Forelimb muscle (tissue), 1 donor: ENCODE measurements at regions not wholly inside any gene's neighbourhood (a gene's known extent, or its start where the extent isn't known, plus 50 kb on each side); places are given as distances from the start of the nearest gene placed in this dataset.
"Not testable (repeated sequence)": the region's sequence is repeated elsewhere in the genome, so short reads cannot be mapped to it uniquely, and the experiment has no call there.

Experiments
- DNase-seq: peaks from one replicate; pipeline ENCODE4 v3.0.0-alpha.2; 2013; ENCODE audit warnings: low read depth

GRCh38 chr4:159828687-159829086, 725.8 kb downstream of the RAPGEF2 start:
- DNase-seq, result no peak

DNA sequence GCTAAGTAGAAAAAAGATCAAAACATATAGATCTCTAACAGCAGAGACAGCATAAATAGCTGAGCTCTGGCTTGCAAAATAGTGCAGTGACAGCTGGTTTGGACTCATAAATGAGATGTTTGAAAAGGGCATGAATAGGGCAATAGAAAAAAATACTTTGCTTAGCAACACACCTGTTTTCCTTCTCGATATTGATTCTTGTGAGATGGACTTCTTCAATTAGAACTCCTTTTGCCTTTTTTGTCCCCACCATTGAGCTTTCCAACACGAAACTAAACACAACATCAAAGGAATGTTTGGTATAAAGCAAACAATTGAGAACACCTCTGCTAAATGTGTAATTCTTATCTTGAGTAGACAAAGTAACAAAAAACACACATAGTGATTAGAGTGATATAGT, 726.3 kb downstream of the RAPGEF2 start:
- DNase-seq, result no peak

- no peak for DNase-seq
These were observed 734.2 kb downstream of the RAPGEF2 start for GRCh38 chr4:159837071-159837470.

DNA sequence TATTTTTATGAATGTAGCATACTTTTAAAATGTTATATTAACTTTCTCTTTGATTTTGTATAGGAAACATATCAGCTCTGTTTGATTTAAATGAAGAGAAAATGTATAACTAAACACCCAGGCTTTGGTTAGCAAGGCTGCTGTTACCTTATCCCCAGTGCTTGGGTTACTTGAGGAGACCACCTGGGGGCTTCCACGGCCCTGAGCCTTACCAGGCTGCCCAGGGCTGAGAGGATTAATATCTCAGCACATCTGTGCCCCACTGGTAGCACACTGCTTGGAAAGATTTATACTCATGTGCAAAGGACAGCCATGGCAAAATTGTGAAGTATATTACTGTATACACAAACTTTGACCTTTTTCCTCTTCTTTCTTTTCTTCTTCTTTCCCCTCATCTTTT, 752.9 kb downstream of the RAPGEF2 start:
- DNase-seq, result no peak

DNA sequence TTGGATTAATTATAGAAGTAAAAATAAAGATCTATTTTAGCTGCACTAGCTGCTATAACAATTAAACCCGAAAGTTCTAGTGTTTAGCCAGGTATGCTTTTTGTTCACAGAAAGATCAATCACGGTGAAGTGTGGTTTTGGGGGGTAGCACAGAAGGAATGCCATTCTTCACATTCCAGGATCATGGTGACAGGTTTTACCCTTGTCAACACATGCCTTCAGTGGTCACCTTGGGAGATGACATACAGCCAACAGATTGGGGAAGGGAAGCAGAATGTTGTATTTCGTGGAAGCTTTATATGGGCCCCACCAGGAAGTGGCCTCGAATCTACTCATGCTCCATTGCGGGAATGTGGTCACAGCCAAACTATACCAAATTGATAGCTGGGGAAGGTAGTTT, 753.6 kb downstream of the RAPGEF2 start:
- no peak for DNase-seq

DNA sequence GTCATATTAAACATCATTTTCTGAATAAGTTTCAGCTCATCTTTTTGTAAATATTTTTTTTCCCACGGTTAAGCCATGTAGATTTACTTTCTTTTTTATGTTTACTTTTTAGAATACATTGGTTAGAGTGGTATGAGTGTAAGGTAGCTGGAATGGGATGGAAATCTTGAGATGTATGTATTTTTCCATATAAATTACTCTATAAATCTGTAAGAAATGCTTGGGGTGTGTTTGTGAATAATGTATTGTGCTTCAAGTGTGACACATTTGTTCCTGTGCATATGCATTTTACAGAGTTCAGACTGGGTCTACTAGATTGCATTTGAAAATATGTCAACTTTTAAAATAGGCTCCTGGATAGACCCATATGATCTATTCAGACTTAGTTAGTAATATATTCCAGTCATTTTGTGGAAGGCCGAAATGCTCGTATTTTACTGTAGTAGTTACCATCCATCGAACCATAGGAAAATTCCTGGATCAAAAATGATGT, 756.8 kb downstream of the RAPGEF2 start:
- no peak for DNase-seq

GRCh38 chr4:159860945-159861344, 758.1 kb downstream of the RAPGEF2 start:
- no peak for DNase-seq

DNA sequence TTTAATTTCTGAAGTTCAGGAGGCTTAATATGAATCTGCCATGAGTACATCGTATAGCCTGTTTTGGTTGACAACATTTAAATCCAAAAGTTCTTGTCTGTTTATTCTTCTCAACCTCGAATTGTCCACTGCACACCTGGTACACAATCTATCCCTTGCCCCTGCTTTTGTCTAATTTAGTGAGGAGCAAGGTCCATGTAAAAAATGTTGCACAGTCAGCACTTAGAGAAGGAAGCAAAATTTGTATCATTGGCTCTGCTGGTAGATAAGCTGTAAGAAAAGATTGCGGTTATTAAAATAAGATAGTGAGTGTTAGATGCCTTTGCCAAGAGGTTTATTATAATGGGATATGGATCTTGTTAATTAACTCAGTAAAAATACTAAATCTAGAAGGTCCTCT, 761.5 kb downstream of the RAPGEF2 start:
- DNase-seq, result no peak

DNA sequence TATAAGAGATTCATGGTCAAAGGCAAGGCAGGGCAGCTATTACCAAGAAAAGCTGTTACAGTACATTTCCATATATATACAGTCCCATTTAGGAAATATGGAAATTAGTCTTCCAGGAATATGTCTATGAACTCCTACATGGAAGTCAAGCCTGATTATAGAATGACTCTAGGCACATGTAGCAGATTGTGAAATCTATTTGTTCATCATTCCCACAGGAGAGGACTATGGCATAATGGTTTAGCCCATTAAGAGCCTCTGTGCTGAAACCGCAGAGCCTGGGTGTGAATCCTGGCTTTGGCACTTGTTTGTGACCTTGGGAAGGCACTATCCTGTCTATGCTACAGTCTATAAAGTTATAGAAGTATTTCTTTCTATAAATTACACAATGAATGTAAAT, 764.8 kb downstream of the RAPGEF2 start:
- no peak for DNase-seq

DNA sequence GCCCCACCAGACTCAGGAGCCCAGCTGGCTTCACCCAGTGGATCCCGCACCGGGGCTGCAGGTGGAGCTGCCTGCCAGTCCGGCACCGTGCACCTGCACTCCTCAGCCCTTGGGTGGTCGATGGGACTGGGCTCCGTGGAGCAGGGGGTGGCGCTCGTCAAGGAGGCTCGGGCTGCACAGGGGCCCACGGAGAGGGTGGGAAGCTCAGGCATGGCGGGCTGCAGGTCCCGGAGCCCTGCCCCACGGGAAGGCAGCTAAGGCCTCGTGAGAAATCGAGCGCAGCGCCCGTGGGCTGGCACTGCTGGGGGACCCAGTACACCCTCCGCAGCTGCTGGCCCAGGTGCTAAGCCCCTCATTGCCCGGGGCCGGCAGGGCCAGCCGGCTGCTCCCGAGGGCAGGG, 766.1 kb downstream of the RAPGEF2 start:
- not testable (repeated sequence) for DNase-seq

- no peak for DNase-seq
These were observed 768.3 kb downstream of the RAPGEF2 start for GRCh38 chr4:159871141-159871540.

DNA sequence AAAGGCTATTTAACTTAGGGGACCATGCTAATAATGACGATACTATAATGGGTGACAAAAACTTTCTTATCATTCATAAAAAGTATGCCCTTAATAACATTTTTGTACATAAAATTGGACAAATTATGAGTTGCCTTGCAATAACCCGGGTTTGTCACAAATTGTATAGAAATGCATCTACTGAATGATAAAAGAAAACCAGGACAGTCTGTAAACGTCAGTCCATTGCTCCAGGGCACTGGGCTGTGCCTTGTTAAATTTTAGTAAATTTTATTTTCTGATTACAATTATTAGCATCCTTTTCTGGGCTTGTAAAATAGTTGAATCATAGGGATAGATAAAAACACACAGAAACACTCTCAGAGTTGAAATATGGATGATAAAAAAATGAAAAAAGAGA, 778.3 kb downstream of the RAPGEF2 start:
- DNase-seq, result no peak

DNA sequence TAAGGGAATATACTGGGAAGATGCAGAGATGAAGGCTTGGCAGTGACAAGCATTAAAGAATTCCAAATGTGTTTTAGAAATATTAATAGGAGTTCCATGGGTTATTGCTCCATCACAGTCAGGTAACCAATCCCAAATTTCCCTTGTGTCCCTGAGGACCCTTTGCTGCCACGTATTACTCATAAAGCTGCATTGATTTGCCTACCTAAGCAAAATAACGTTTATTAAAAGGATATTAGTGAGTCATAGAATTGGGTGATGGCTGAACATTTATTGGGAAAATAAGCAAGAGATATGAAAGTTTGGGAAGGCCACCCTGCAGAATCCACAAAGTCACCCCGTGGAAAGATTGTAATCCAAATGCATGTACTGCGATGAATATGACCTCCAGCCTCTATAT, 782.1 kb downstream of the RAPGEF2 start:
- DNase-seq, result no peak

DNA sequence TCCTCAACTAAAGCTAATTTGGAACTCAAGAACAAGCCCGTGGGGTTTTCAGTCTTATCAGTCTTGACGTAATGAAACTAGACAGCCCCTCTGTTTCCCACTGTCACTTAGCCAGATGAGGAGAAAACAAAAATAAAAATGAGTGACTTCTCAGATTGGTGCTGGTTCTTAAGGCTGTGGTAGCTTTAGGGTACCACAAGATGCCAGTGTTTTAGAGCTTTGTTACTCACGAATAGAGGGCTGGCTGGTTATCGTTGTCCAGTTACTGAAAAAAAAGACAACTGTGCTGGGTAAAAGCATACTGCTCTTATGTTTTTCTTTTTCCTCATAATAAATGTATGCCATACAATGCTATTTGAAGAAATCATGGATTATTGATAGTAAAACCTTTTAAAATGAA, 796.7 kb downstream of the RAPGEF2 start:
- no peak for DNase-seq

DNA sequence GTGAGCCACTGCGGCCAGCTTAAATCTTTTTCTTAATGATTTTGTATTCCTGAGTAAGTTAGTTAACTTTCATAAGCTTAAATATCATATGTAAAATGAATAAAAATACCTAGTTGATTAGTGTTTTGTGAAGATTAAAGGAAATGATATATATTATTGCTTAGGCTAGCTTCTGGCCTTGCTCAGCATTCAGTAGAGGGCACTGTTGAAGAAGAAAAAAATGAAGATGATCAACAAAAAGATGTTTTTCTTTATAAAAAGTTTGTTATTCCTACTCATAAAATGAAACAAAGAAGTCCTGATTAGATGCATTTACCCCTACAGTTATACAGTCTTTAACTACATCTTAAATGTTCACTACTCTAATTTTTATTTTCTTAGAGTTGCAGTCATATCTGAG, 797.7 kb downstream of the RAPGEF2 start:
- no peak for DNase-seq

GRCh38 chr4:159902648-159903047, 799.8 kb downstream of the RAPGEF2 start:
- no peak for DNase-seq

DNA sequence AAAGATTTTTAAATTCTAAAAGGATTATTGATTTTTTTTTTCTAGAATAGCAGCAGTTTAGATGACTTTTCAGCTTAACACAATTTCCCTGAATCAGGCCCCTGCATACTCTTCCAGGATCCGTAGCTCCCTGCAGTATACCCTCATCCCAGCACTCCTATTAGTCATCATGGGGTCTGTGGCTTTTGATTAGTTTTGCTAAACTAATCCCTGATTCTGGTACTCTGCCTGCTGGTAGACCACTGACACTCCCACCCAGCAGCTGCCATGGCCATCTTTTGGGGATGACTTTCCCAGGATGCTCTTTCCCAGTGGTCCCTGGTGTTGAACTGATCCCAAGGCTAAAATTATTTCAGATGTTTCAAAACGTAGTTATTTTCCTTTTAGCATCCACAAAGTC, 802.0 kb downstream of the RAPGEF2 start:
- no peak for DNase-seq

GRCh38 chr4:159906051-159906450, 803.2 kb downstream of the RAPGEF2 start:
- no peak for DNase-seq

- DNase-seq, result no peak
These were observed 803.6 kb downstream of the RAPGEF2 start for GRCh38 chr4:159906517-159906916.

- no peak for DNase-seq
These were observed 807.8 kb downstream of the RAPGEF2 start for GRCh38 chr4:159910721-159911120.

- no peak for DNase-seq
These were observed 819.2 kb downstream of the RAPGEF2 start for GRCh38 chr4:159922119-159922518.

DNA sequence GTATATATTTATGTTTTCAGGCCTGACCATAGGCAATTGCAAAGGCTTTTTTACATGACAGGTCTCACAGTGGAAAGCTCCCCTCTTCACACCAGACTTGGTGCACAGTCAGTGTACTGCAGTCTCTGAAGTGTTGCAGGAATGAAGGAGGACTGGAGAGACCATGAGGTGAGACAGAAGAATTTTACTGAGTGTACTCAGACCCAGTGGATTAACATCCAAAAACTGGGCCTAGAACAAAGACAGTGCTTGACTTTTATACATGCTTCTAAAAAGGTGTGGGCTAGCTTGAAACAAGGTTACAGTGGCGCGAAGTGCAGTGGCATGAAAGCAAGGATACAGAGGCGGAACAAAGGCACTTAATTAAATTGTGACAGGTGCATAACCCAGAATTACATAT, 822.9 kb downstream of the RAPGEF2 start:
- DNase-seq, result no peak

- DNase-seq, result no peak
These were observed 824.0 kb downstream of the RAPGEF2 start for GRCh38 chr4:159926871-159927270.

GRCh38 chr4:159927781-159928180, 824.9 kb downstream of the RAPGEF2 start:
- DNase-seq, result no peak

DNA sequence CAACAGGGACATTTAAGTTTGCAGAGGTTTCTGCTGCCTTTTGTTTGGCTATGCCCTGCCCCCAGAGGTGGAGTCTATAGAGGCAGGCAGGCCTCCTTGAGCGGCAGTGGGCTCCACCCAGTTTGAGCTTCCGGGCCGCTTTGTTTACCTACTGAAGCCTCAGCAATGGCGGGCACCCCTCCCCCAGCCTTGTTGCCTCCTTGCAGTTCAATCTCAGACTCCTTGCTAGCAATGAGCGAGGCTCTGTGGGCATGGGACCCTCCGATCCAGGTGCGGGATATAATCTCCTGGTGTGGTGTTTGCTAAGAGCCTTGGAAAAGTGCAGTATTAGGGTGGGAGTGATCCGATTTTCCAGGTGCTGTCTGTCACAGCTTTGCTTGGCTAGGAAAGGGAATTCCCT, 831.7 kb downstream of the RAPGEF2 start:
- not testable (repeated sequence) for DNase-seq
